SK-N-SH treated with all-trans-retinoic acid at 6 μM for 48 hours (cell line): ENCODE measurements at regions not wholly inside any gene's neighbourhood (a gene's known extent, or its start where the extent isn't known, plus 50 kb on each side); places are given as distances from the start of the nearest gene placed in this dataset.

Source experiments
- ARNTL ChIP-seq: fragments of 450-650 bp; formaldehyde crosslinking; IDR thresholded peaks from 2 replicates; pipeline ENCODE4 v1.5.0; 2020; ENCODE audit warnings: low read depth, mild to moderate bottlenecking, moderate library complexity, borderline replicate concordance
- CSDC2 ChIP-seq: fragments of 250-450 bp; sonication (Bioruptor Pico); IDR thresholded peaks from 2 replicates; pipeline ENCODE4 v1.5.0; 2020; ENCODE audit warnings: mild to moderate bottlenecking, moderate library complexity
- CSRNP3 ChIP-seq: fragments of 250-450 bp; sonication (Bioruptor Pico); IDR thresholded peaks from 2 replicates; pipeline ENCODE4 v1.5.1; 2021; ENCODE audit warnings: mild to moderate bottlenecking, moderate library complexity
- ESRRG ChIP-seq: fragments of 250-450 bp; sonication (Bioruptor Pico); IDR thresholded peaks from 2 replicates; pipeline ENCODE4 v1.6.1; 2021; ENCODE audit warnings: mild to moderate bottlenecking
- ISL1 ChIP-seq: fragments of 250-450 bp; sonication (Bioruptor Pico); IDR thresholded peaks from 2 replicates; pipeline ENCODE4 v2.1.2; 2022; ENCODE audit warnings: mild to moderate bottlenecking, moderate library complexity
- PATZ1 ChIP-seq: fragments of 250-450 bp; sonication (Bioruptor Pico); IDR thresholded peaks from 2 replicates; pipeline ENCODE4 v1.8.0; 2020; ENCODE audit warnings: mild to moderate bottlenecking, moderate library complexity, borderline replicate concordance
- PPARA ChIP-seq: fragments of 250-450 bp; sonication (Bioruptor Pico); IDR thresholded peaks from 2 replicates; pipeline ENCODE4 v1.5.0; 2020; ENCODE audit warnings: mild to moderate bottlenecking, borderline replicate concordance
- RARB ChIP-seq: fragments of 250-450 bp; sonication (Bioruptor Pico); IDR thresholded peaks from 2 replicates; pipeline ENCODE4 v1.8.0; 2021; ENCODE audit warnings: mild to moderate bottlenecking, moderate library complexity
- ZFP30 ChIP-seq: fragments of 450-650 bp; formaldehyde crosslinking; IDR thresholded peaks from 2 replicates; pipeline ENCODE4 v1.5.0; 2022; ENCODE audit warnings: mild to moderate bottlenecking, moderate library complexity
- ZNF565 ChIP-seq: fragments of 450-650 bp; formaldehyde crosslinking; conservative IDR thresholded peaks from 2 replicates; pipeline ENCODE4 v1.5.0; 2020; ENCODE audit warnings: low read depth, mild to moderate bottlenecking, moderate library complexity
- ZNF8 ChIP-seq: fragments of 450-650 bp; formaldehyde crosslinking; IDR thresholded peaks from 2 replicates; pipeline ENCODE4 v1.5.0; 2020; ENCODE audit warnings: mild to moderate bottlenecking, moderate library complexity
- TF ChIP-seq, protein P1 (sequence below): fragments of 250-450 bp; sonication (Bioruptor Pico); IDR thresholded peaks from 2 replicates; pipeline ENCODE4 v1.8.0; 2021; ENCODE audit warnings: low read depth, mild to moderate bottlenecking, moderate library complexity, borderline replicate concordance
- TF ChIP-seq, protein P2 (sequence below): fragments of 250-450 bp; sonication (Bioruptor Pico); IDR thresholded peaks from 2 replicates; pipeline ENCODE4 v1.5.1; 2020; ENCODE audit warnings: low read depth, mild to moderate bottlenecking, moderate library complexity

- TF ChIP-seq ISL1 (CRISPR knock-in tag) (no peak), CSRNP3 (no peak), ESRRG (no peak), PATZ1 (CRISPR knock-in tag) (no peak), ZNF565 (CRISPR knock-in tag) (no peak), ZFP30 (no peak), CSDC2 (CRISPR knock-in tag) (no peak), ARNTL (no peak), RARB (CRISPR knock-in tag) (no peak), ZNF8 (CRISPR knock-in tag) (no peak), PPARA (CRISPR knock-in tag) (no peak)
- TF ChIP-seq, protein P1, sequence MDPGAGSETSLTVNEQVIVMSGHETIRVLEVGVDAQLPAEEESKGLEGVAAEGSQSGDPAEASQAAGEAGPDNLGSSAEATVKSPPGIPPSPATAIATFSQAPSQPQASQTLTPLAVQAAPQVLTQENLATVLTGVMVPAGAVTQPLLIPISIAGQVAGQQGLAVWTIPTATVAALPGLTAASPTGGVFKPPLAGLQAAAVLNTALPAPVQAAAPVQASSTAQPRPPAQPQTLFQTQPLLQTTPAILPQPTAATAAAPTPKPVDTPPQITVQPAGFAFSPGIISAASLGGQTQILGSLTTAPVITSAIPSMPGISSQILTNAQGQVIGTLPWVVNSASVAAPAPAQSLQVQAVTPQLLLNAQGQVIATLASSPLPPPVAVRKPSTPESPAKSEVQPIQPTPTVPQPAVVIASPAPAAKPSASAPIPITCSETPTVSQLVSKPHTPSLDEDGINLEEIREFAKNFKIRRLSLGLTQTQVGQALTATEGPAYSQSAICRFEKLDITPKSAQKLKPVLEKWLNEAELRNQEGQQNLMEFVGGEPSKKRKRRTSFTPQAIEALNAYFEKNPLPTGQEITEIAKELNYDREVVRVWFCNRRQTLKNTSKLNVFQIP (CRISPR knock-in tag): no peak
- TF ChIP-seq, protein P2, sequence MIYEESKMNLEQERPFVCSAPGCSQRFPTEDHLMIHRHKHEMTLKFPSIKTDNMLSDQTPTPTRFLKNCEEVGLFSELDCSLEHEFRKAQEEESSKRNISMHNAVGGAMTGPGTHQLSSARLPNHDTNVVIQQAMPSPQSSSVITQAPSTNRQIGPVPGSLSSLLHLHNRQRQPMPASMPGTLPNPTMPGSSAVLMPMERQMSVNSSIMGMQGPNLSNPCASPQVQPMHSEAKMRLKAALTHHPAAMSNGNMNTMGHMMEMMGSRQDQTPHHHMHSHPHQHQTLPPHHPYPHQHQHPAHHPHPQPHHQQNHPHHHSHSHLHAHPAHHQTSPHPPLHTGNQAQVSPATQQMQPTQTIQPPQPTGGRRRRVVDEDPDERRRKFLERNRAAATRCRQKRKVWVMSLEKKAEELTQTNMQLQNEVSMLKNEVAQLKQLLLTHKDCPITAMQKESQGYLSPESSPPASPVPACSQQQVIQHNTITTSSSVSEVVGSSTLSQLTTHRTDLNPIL (CRISPR knock-in tag): no peak
Observed at GRCh38 chr1:22241811-22242210, 98.9 kb upstream of the WNT4 start.
